Activated CD8-positive, alpha-beta T cell treated with anti-CD3 and anti-CD28 coated beads, Interleukin-2, amount 10 ng/mL, durations not matched to agents 7 days and 5 days (primary cell): ENCODE measurements at regions not wholly inside any gene's neighbourhood (a gene's known extent, or its start where the extent isn't known, plus 50 kb on each side); places are given as distances from the start of the nearest gene placed in this dataset.
"Not testable (repeated sequence)": the region's sequence is repeated elsewhere in the genome, so short reads cannot be mapped to it uniquely, and the experiment has no call there.

ENCODE experiments used
- ATAC-seq: fragments of 150-1000 bp; cut with Tn5 transposase; one replicate; pipeline ENCODE4 v1.10.0; 2021; ENCODE audit warnings: moderate library complexity
- CTCF ChIA-PET: fragments of 350-600 bp; sonication (Branson Sonifier 250); formaldehyde crosslinking; loops from one replicate; lab custom pipeline; 2021; ENCODE audit warnings: antibody characterized with exemption; lab: Charles Lee
- POLR2A ChIA-PET: fragments of 350-600 bp; sonication (Branson Sonifier 250); formaldehyde crosslinking; loops from one replicate; lab custom pipeline; 2021; ENCODE audit warnings: antibody characterized with exemption; lab: Charles Lee
- DNase-seq: peaks from one replicate; pipeline ENCODE4 v3.0.0-alpha.2; 2020
- H3K27ac Mint-ChIP-seq: one replicate; pipeline ENCODE4 v1.8.0; 2021; ENCODE audit warnings: mild to moderate bottlenecking, mixed read lengths
- H3K27me3 Mint-ChIP-seq: one replicate; pipeline ENCODE4 v1.8.0; 2021; ENCODE audit warnings: low read depth, mixed read lengths
- H3K36me3 Mint-ChIP-seq: one replicate; pipeline ENCODE4 v1.8.0; 2021; ENCODE audit warnings: low read depth, mixed read lengths
- H3K4me1 Mint-ChIP-seq: one replicate; pipeline ENCODE4 v1.8.0; 2021; ENCODE audit warnings: low read depth, mixed read lengths
- H3K4me3 Mint-ChIP-seq: one replicate; pipeline ENCODE4 v1.8.0; 2021; ENCODE audit warnings: mild to moderate bottlenecking, mixed read lengths
- H3K9me3 Mint-ChIP-seq: one replicate; pipeline ENCODE4 v1.8.0; 2022; ENCODE audit warnings: mixed read lengths; ENCODE audit not compliant: insufficient read depth

DNA sequence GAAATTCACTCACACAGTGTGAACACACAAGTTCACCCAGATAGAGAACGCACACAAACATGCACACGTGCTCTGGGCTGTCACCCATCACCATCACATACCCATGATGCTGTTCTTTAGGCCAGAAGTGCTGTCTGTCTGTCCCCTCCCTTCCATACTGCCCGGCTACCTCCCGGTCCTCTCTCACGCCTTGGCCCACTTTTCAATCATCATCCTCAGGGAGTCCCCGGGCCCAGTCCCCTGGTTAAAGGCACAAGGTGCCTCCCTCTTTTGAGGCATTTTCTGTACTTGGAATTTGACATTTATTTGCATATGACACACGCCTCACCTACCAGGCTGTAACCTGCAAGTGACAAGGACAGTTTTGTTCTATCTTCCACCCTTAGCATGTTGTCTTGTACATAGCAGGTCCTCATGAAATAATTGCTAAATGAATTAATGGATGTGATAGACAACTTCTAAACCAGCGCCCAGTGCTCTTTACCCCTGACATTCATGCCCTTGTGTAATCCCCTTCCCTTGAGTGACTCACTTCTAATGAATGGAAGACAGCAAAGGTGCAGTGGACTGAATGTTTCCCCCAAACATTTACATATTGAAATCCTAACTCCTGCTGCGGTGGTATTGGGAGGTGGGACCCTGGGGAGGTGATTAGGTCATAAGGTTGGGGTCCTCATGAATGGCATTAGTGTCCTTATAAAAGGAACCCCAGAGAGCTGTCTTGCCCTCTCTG lies 73.9 kb upstream of the ADPGK start:
- no peaks in the 10 kb centered on the region for H3K36me3 Mint-ChIP-seq
- ATAC-seq (no peak), DNase-seq (no peak)
- H3K4me1 Mint-ChIP-seq: no peaks in the 10 kb centered on the region
- H3K4me3 Mint-ChIP-seq: no peak overlapping the region
- ChIA-PET CTCF (no interaction called here), POLR2A (no interaction called here)
- H3K9me3 Mint-ChIP-seq: no peaks in the 10 kb centered on the region
- H3K27ac Mint-ChIP-seq: no peak overlapping the region
- H3K27me3 Mint-ChIP-seq: peaks cover 7% of the 10 kb centered on the region

DNA sequence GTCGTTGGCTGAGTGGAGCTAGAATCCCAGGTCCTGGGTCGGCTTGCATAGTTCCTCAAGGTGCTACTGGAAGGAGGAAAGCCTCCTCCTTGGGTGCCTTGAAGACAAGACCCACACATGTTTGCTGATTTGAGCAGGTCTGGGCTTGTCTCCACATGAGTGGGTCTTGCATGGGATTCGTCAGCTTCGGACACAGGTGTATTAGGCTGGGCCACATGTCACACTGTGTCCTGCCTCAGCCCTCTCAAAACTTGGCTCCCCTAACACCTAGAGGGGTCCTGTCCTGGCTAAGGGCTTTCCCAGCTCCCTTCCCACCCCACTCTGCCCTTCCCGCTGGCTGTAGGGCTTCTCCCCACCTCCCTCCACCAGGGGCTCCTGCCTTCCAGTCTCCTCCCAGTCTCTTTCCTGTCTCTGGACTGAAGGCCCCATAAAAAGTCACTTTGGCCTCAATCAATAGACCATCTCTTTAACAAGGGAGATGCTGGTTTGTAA lies 73.0 kb upstream of the ADPGK start:
- Mint-ChIP-seq H3K27me3 (peaks cover 9% of the 10 kb centered on the region), H3K36me3 (no peaks in the 10 kb centered on the region), H3K4me1 (no peaks in the 10 kb centered on the region), H3K27ac (no peak overlapping the region), H3K9me3 (no peaks in the 10 kb centered on the region), H3K4me3 (no peak overlapping the region)
- CTCF ChIA-PET: no interaction called here
- ATAC-seq (no peak), DNase-seq (no peak)
- POLR2A ChIA-PET: no interaction called here

DNA sequence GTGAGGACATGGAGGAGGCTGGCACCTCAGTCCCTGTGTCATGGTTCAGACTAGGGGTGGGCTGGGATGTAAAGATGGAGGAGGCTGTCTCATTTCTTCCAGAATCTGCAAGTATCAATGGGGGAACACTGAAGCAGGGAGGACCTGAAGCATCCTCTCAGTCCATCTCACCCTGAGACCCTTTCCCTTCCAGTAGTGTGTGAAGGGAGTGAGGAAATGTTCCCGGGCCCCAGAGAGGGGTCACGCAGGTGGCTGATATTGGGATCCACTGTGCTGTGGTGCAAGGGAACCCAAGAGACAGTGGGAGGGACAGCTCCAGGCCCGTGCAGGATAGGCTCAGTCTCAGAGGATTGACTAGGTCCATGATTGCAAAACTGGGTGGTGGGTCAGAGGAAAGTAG lies 72.2 kb upstream of the ADPGK start:
- no peak for ATAC-seq
- no peaks in the 10 kb centered on the region for H3K36me3 Mint-ChIP-seq

DNA sequence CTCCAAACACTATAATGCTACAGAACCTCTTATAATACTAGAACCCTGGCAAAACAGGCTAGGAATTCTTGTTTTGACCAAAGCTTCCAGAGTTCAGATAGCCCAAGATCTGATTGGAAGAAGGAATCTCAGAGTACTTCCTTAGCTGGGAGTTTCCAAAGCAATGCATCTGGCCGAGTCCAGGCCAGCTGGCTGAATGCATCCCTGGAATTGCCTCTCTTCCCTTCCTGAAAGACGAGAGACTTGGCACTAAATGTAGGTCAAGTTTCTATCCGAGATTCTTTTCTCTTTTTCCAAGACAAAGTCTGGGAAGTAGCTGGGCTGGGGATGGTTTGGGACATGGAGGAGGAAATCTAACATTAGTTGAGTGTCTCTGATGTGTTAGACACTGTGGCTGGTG lies 68.7 kb upstream of the ADPGK start:
- Mint-ChIP-seq H3K36me3 (no peaks in the 10 kb centered on the region), H3K27ac (no peak overlapping the region), H3K9me3 (no peaks in the 10 kb centered on the region), H3K4me3 (no peak overlapping the region), H3K4me1 (no peaks in the 10 kb centered on the region), H3K27me3 (peaks cover 18% of the 10 kb centered on the region)
- no peak for DNase-seq
- CTCF ChIA-PET: no interaction called here
- ATAC-seq: no peak
- POLR2A ChIA-PET: no interaction called here

More for the DNA sequence above, 72.2 kb upstream of the ADPGK start:
- no peak overlapping the region for H3K4me3 Mint-ChIP-seq
- no peak for DNase-seq
- ChIA-PET CTCF (no interaction called here), POLR2A (no interaction called here)
- peaks cover 9% of the 10 kb centered on the region for H3K27me3 Mint-ChIP-seq
- H3K9me3 Mint-ChIP-seq: no peaks in the 10 kb centered on the region
- no peak overlapping the region for H3K27ac Mint-ChIP-seq
- H3K4me1 Mint-ChIP-seq: no peaks in the 10 kb centered on the region

DNA sequence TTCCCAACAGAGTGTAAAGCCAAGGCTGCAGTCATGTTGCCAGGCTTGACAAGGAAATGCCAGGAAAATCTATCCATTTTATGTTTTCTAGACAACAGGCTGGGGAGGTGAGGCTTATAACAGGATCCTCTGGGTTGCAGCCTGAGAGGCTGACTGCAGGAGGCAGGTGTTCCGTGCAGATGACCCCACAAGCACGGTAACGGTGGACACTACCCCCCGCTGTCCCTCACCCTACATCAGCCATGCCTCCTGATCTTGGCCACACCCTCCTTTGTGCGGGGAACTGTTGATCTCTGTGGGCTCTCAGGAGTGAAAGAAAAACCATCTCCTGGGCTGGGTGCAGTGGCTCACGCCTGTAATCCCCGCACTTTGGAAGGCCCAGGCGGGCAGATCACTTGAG lies 68.0 kb upstream of the ADPGK start:
- no peak overlapping the region for H3K27ac Mint-ChIP-seq
- H3K4me1 Mint-ChIP-seq: no peaks in the 10 kb centered on the region
- no peaks in the 10 kb centered on the region for H3K9me3 Mint-ChIP-seq
- ChIA-PET POLR2A (no interaction called here), CTCF (no interaction called here)
- ATAC-seq (no peak), DNase-seq (no peak)
- peaks cover 18% of the 10 kb centered on the region for H3K27me3 Mint-ChIP-seq
- H3K4me3 Mint-ChIP-seq: no peak overlapping the region
- H3K36me3 Mint-ChIP-seq: no peaks in the 10 kb centered on the region

DNA sequence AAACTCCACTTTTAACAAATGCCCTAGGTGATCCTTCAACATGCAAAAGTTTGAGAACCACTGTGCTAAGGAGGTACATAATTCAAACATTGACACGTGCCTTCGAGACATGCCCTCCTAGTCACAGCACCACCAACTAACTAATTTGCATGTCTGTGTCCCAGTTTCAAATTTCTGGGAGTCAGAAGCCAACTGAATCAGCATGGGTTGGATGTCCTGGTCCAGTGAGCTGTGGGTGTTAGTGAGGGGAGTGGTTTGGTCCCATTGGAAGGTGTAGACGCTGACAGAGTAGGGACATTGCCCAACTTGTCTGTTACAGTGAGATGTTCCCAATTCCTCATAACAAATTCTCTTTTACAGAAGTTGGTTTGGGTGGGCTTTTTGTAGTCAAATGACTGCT lies 67.3 kb upstream of the ADPGK start:
- H3K9me3 Mint-ChIP-seq: no peaks in the 10 kb centered on the region
- ATAC-seq (no peak), DNase-seq (no peak)
- peaks cover 24% of the 10 kb centered on the region for H3K27me3 Mint-ChIP-seq
- H3K27ac Mint-ChIP-seq: no peak overlapping the region
- CTCF ChIA-PET: no interaction called here
- POLR2A ChIA-PET: no interaction called here
- no peaks in the 10 kb centered on the region for H3K36me3 Mint-ChIP-seq
- H3K4me1 Mint-ChIP-seq: no peaks in the 10 kb centered on the region
- H3K4me3 Mint-ChIP-seq: no peak overlapping the region

DNA sequence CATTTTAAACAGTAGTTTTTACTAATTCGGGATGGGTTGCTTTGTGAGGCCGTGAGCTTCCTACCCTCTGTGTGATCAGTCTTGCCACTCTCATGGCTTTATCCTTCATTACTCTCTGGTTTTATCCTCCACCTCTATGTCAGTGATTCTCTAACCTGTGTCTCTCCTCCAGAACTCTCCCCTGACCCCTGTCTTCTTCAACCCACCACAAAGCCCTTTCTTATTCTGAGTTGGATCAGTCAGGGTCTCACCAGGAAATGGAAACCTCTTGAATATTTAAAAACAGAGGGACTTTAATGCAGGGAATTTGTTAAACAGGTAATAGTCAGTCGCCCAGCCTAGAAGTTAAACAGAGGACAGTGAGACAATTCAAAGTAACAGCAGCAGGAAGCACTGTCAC lies 64.2 kb upstream of the ADPGK start:
- Mint-ChIP-seq H3K4me3 (no peak overlapping the region), H3K27me3 (peaks cover 21% of the 10 kb centered on the region), H3K27ac (no peak overlapping the region), H3K4me1 (peaks cover 7% of the 10 kb centered on the region), H3K9me3 (peaks cover 5% of the 10 kb centered on the region), H3K36me3 (no peaks in the 10 kb centered on the region)
- POLR2A ChIA-PET: no interaction called here
- CTCF ChIA-PET: no interaction called here
- DNase-seq: no peak
- no peak for ATAC-seq

DNA sequence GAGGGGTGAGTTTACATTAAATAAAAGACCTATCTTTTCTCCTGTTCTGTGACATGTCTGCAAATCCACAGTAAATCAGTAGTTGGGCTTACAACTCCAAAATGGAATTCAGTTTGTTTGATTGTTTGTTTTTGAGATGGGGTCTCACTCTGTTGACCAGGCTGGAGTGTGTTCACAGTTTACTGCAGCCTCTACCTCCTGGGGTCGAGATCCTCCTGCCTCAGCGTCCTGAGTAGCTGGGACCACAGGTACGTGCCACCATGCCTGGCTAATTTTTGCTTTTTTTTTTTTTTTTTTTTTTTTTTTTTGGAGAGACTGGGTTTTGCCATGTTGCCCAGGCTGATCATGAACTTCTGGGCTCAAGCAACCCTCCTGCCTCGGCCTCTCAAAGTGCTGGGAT lies 63.5 kb upstream of the ADPGK start:
- Mint-ChIP-seq H3K4me1 (peaks cover 7% of the 10 kb centered on the region), H3K4me3 (no peak overlapping the region), H3K27me3 (peaks cover 22% of the 10 kb centered on the region), H3K36me3 (no peaks in the 10 kb centered on the region), H3K9me3 (peaks cover 5% of the 10 kb centered on the region), H3K27ac (no peak overlapping the region)
- ChIA-PET CTCF (no interaction called here), POLR2A (no interaction called here)
- DNase-seq (no peak), ATAC-seq (no peak)

DNA sequence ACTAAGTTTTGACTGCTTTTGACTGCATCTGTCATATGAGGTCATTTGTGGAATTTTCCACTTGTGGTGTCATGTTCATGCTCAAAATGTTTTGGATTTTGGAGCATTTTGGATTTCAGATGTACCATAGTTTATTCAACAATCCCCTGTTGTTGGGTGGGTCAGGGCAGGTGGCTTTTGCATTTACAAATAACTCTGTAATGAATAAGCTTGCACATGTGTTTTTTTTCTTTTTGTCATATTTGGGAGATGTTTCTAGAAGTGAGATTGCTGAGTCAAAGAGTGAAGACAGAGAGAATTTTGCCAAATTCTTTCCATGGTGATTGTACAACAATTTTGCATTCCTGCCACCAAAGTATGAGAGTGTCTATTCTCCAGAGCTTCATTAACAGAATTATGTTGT lies 62.4 kb upstream of the ADPGK start:
- ChIA-PET CTCF (interaction anchor here (1.2 kb wide), 1 partner anchor 12 kb away, joined by 3 read pairs; no protein-coding TSS in a partner anchor), POLR2A (no interaction called here)
- Mint-ChIP-seq H3K9me3 (peaks cover 5% of the 10 kb centered on the region), H3K27me3 (peaks cover 25% of the 10 kb centered on the region), H3K4me1 (peaks cover 7% of the 10 kb centered on the region), H3K27ac (no peak overlapping the region), H3K36me3 (no peaks in the 10 kb centered on the region), H3K4me3 (no peak overlapping the region)
- DNase-seq (no peak), ATAC-seq (no peak)

DNA sequence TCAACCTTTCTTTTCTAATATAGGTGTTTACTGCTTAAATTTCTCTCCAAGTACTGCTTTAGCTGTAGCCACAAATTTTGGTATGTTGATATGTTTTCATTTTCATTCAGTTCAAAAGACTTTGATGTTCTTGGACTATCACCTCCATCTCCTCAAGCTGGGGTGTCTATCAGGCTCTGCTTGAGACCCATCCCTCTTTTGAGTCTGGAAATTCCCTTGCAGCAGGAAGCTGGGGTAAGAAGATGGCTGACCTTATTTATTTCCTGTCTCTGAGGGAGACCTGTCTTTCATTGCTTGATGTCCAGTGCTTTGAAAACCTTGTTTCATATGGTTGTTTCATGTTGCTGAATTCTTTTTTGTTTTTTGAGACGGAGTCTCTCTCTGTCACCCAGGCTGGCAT lies 60.5 kb upstream of the ADPGK start:
- no peak overlapping the region for H3K27ac Mint-ChIP-seq
- CTCF ChIA-PET: interaction anchor here (0.7 kb wide), 1 partner anchor 29 kb away, joined by 3 read pairs; no protein-coding TSS in a partner anchor
- ATAC-seq (no peak), DNase-seq (no peak)
- no peaks in the 10 kb centered on the region for H3K36me3 Mint-ChIP-seq
- H3K4me1 Mint-ChIP-seq: peaks cover 7% of the 10 kb centered on the region
- H3K27me3 Mint-ChIP-seq: peaks cover 25% of the 10 kb centered on the region
- no peak overlapping the region for H3K4me3 Mint-ChIP-seq
- POLR2A ChIA-PET: no interaction called here
- peaks cover 5% of the 10 kb centered on the region for H3K9me3 Mint-ChIP-seq

DNA sequence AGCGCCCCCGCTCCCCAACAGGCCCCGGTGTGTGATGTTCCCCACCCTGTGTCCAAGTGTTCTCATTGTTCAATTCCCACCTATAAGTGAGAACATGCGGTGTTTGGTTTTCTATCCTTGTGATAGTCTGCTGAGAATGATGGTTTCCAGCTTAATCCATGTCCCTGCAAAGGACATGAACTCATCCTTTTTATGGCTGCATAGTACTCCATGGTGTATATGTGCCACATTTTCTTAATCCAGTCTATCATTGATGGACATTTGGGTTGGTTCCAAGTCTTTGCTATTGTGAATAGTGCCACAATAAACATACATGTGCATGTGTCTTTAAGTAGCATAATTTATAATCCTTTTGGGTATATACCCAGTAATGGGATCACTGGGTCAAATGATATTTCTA lies 59.8 kb upstream of the ADPGK start:
- DNase-seq, H3K27ac Mint-ChIP-seq, POLR2A ChIA-PET, H3K9me3 Mint-ChIP-seq, H3K4me1 Mint-ChIP-seq, ATAC-seq, H3K36me3 Mint-ChIP-seq, H3K4me3 Mint-ChIP-seq: not testable (repeated sequence)
- CTCF ChIA-PET: interaction anchor here (0.7 kb wide), 1 partner anchor 30 kb away, joined by 3 read pairs; no protein-coding TSS in a partner anchor
- H3K27me3 Mint-ChIP-seq: peaks cover 21% of the 10 kb centered on the region

DNA sequence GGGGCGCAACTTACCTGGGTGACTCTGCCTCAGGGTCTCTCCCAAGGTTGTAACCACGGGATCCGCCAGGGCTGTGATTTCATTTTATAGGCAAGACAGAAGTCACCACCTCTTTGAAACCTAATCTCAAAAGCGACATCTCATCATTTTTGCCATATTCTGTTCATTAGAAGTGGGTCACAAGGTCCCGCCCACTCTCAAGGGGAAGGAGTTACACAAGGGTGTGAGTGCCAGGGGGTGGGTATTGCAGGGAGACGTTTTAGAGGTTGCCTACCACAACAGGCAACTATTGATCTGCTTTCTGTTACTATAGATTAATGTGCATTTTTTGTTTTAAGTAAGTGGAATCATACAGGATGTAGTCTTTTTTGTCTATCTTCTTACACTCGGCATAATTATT lies 56.6 kb upstream of the ADPGK start:
- Mint-ChIP-seq H3K9me3 (peaks cover 5% of the 10 kb centered on the region), H3K27me3 (peaks cover 10% of the 10 kb centered on the region), H3K36me3 (no peaks in the 10 kb centered on the region), H3K4me1 (peaks cover 7% of the 10 kb centered on the region), H3K4me3 (no peak overlapping the region), H3K27ac (no peak overlapping the region)
- DNase-seq (no peak), ATAC-seq (no peak)
- POLR2A ChIA-PET: no interaction called here
- CTCF ChIA-PET: no interaction called here
